ENCODE measurements at regions not wholly inside any gene's neighbourhood (a gene's known extent, or its start where the extent isn't known, plus 50 kb on each side); places are given as distances from the start of the nearest gene placed in this dataset.
"Not testable (repeated sequence)": the region's sequence is repeated elsewhere in the genome, so short reads cannot be mapped to it uniquely, and the experiment has no call there.

- ATAC-seq, result not testable (repeated sequence)
Observed at GRCh38 chr2:91523751-91524150, 2832.3 kb downstream of the RPIA start.

GRCh38 chr2:91525587-91525986, 2834.1 kb downstream of the RPIA start:
- ATAC-seq, result not testable (repeated sequence)

GRCh38 chr2:91526083-91526482, 2834.6 kb downstream of the RPIA start:
- ATAC-seq, result not testable (repeated sequence)

GRCh38 chr2:91527056-91527455, 2835.6 kb downstream of the RPIA start:
- not testable (repeated sequence) for ATAC-seq

- ATAC-seq, result not testable (repeated sequence)
Observed at GRCh38 chr2:91527491-91528031, 2836.1 kb downstream of the RPIA start.

GRCh38 chr2:91528361-91528760, 2836.9 kb downstream of the RPIA start:
- not testable (repeated sequence) for ATAC-seq

- not testable (repeated sequence) for ATAC-seq
Observed at GRCh38 chr2:91536109-91536508, 2844.6 kb downstream of the RPIA start.

- ATAC-seq, result not testable (repeated sequence)
Observed at GRCh38 chr2:91536549-91537263, 2845.2 kb downstream of the RPIA start.

- not testable (repeated sequence) for ATAC-seq
Observed at GRCh38 chr2:91549316-91549715, 2857.8 kb downstream of the RPIA start.

- not testable (repeated sequence) for ATAC-seq
Observed at GRCh38 chr2:91558234-91558633, 2866.8 kb downstream of the RPIA start.

- ATAC-seq, result not testable (repeated sequence)
Observed at GRCh38 chr2:91559269-91559668, 2867.8 kb downstream of the RPIA start.

- ATAC-seq, result not testable (repeated sequence)
Observed at GRCh38 chr2:91559886-91560614, 2868.6 kb downstream of the RPIA start.

- not testable (repeated sequence) for ATAC-seq
Observed at GRCh38 chr2:91562184-91562583, 2870.7 kb downstream of the RPIA start.

GRCh38 chr2:91564700-91565099, 2873.2 kb downstream of the RPIA start:
- ATAC-seq, result not testable (repeated sequence)

GRCh38 chr2:91565689-91566430, 2874.4 kb downstream of the RPIA start:
- not testable (repeated sequence) for ATAC-seq

- ATAC-seq, result not testable (repeated sequence)
Observed at GRCh38 chr2:91566611-91567010, 2875.1 kb downstream of the RPIA start.

- ATAC-seq, result not testable (repeated sequence)
Observed at GRCh38 chr2:91567546-91568335, 2876.3 kb downstream of the RPIA start.

- not testable (repeated sequence) for ATAC-seq
Observed at GRCh38 chr2:91568391-91569338, 2877.2 kb downstream of the RPIA start.

- not testable (repeated sequence) for ATAC-seq
Observed at GRCh38 chr2:91571239-91571923, 2879.9 kb downstream of the RPIA start.

- ATAC-seq, result not testable (repeated sequence)
Observed at GRCh38 chr2:91573018-91573417, 2881.5 kb downstream of the RPIA start.
